ENCODE measurements at regions not wholly inside any gene's neighbourhood (a gene's known extent, or its start where the extent isn't known, plus 50 kb on each side); places are given as distances from the start of the nearest gene placed in this dataset.

DNA sequence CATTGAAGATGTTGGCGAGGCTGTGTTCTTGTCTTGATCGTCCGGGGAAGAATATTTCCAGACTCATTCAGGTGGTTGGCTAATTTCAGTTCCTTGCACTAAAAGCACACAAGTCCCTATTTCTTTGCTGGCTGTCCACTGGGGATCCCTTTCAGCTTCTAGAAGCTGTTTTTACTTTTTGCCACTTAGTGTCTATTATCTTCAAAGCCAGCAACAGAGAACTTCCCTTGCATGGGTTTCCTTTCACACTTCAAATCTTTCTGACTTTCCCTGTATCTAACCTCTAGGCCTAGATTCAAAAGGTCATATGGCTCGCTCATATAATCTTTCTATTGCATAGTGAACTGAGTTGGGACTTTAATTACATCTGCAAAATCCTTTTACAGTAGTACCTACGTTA lies 215.3 kb upstream of the PCDH9 start:
- no peaks in the 10 kb centered on the region for H3K9me3 ChIP-seq (ENCODE audit: control insufficient read depth, low read length)
- no peaks in the 10 kb centered on the region for H3K27me3 ChIP-seq (ENCODE audit: control insufficient read depth, insufficient read depth, low read length, poor library complexity, severe bottlenecking)
- H3K4me1 ChIP-seq (ENCODE audit: control insufficient read depth, insufficient read depth, low read length): no peaks in the 10 kb centered on the region
- 94 to 98% methylated on average over 3 to 4 of the region's 5 CpGs for WGBS, 2 experiments
- no peaks in the 10 kb centered on the region for H3K36me3 ChIP-seq (ENCODE audit: control insufficient read depth, insufficient read depth, low read length)
- no peak overlapping the region for H3K27ac ChIP-seq (ENCODE audit: insufficient read depth, low read depth, low read length, poor library complexity, severe bottlenecking)
- no peak overlapping the region for H3K4me3 ChIP-seq (ENCODE audit: insufficient read depth, low read depth, low read length)

DNA sequence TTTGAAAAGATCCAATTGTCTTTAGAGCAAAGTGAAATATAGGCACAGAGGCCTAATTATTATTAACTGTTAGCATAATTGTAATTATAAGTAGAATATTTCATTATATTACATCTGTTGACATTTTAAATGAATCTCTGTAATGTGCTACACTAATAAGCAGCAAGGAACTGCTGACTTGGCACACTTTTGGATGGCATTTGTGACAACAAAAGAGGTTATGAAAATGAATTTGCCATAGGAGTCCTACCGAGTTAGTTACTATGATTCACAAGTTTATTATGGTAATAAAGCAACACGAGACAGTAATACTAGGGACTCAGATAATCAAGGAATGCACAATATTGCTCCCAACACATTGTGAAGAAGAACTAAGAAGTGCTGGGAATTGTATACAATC lies 213.8 kb upstream of the PCDH9 start:
- 92 to 100% methylated on average over 1 to 2 of the region's 2 CpGs for WGBS, 2 experiments
- no peaks in the 10 kb centered on the region for H3K4me1 ChIP-seq (ENCODE audit: control insufficient read depth, insufficient read depth, low read length)
- no peaks in the 10 kb centered on the region for H3K27me3 ChIP-seq (ENCODE audit: control insufficient read depth, insufficient read depth, low read length, poor library complexity, severe bottlenecking)
- H3K9me3 ChIP-seq (ENCODE audit: control insufficient read depth, low read length): no peaks in the 10 kb centered on the region
- no peak overlapping the region for H3K4me3 ChIP-seq (ENCODE audit: insufficient read depth, low read depth, low read length)
- H3K27ac ChIP-seq (ENCODE audit: insufficient read depth, low read depth, low read length, poor library complexity, severe bottlenecking): no peak overlapping the region
- H3K36me3 ChIP-seq (ENCODE audit: control insufficient read depth, insufficient read depth, low read length): no peaks in the 10 kb centered on the region

DNA sequence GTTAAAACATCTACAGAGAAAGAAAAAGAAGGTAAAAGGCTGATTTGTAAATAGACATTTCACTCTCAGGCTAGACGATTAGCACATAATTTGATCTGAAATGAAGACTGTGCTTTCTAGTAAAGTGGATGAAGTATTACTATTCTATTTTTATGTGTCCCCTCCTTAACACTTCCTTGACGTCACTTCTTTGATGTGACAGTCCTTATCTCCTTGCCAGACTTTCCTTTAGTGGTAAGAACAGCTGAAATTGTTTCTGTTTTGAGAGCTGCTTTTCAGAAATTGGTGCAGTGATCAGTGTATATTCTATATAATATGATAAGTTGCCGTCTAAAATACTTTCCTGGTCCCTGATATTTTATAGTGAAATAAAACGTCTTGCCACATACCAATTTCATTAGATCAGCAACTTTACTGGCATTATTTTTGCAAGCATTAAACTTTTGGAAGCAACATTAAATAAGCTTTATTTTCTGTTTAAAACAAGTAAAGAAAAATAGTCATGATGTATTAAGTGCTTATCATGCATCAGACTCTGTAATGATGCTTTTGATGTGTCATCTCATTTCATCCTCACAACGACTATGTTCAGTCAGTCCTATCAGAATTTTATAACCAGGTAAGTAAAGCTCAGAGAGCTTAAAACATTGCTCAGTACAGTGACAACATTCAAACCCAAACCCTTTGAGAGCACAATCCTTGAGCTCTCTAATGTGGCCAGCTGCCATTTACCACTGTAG lies 210.3 kb upstream of the PCDH9 start:
- Histone ChIP-seq H3K36me3 (ENCODE audit: control insufficient read depth, insufficient read depth, low read length) (no peaks in the 10 kb centered on the region), H3K9me3 (ENCODE audit: control insufficient read depth, low read length) (no peaks in the 10 kb centered on the region), H3K4me3 (ENCODE audit: insufficient read depth, low read depth, low read length) (no peak overlapping the region), H3K4me1 (ENCODE audit: control insufficient read depth, insufficient read depth, low read length) (no peaks in the 10 kb centered on the region), H3K27ac (ENCODE audit: insufficient read depth, low read depth, low read length, poor library complexity, severe bottlenecking) (no peak overlapping the region), H3K27me3 (ENCODE audit: control insufficient read depth, insufficient read depth, low read length, poor library complexity, severe bottlenecking) (no peaks in the 10 kb centered on the region)
- 95 to 99% methylated on average over 4 to 5 of the region's 5 CpGs for WGBS, 2 experiments

DNA sequence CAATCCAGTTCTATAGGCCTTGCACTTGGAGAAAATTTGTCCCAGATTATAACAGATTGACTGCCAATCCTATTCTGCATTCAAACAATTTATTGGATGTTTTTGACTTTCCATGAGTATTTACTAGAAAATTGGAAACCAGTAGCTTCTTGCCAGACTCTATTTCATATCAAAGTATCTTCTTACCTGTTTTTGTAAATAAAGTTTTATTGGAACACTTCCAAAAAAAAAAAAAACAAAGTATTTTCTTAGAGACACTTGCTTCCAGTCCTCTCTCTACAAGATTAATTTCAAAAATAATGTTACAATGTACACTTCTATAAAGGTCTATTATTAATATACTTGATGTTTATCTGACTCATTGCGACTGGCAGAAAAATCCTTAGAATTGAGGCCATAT lies 209.2 kb upstream of the PCDH9 start:
- WGBS, 2 experiments: 83% methylated on average over 1 of the region's 1 CpG; no CpG with 5 or more reads in 1 of the 2 experiments
- H3K4me3 ChIP-seq (ENCODE audit: insufficient read depth, low read depth, low read length): no peak overlapping the region
- no peaks in the 10 kb centered on the region for H3K9me3 ChIP-seq (ENCODE audit: control insufficient read depth, low read length)
- H3K27me3 ChIP-seq (ENCODE audit: control insufficient read depth, insufficient read depth, low read length, poor library complexity, severe bottlenecking): no peaks in the 10 kb centered on the region
- no peaks in the 10 kb centered on the region for H3K4me1 ChIP-seq (ENCODE audit: control insufficient read depth, insufficient read depth, low read length)
- no peaks in the 10 kb centered on the region for H3K36me3 ChIP-seq (ENCODE audit: control insufficient read depth, insufficient read depth, low read length)
- H3K27ac ChIP-seq (ENCODE audit: insufficient read depth, low read depth, low read length, poor library complexity, severe bottlenecking): no peak overlapping the region

DNA sequence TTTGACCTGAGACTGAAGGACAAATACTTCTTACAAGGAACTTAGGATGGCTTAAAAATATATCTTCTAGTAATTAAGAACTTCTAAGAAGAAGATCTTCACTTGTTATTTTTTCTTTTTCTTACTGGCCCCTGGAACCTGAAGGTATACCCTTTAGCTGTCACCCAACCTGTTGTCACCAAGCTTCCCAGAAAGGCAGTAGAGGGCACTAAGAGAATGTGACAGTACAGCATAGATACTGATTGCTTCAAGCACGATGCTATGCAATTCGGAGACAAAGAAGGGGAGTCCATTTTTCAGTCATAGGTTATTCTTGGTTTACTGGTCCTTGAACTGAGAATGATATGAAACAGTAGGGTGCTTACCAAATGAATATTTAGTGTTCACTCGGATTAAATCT lies 208.3 kb upstream of the PCDH9 start:
- H3K27ac ChIP-seq (ENCODE audit: insufficient read depth, low read depth, low read length, poor library complexity, severe bottlenecking): no peak overlapping the region
- H3K4me1 ChIP-seq (ENCODE audit: control insufficient read depth, insufficient read depth, low read length): no peaks in the 10 kb centered on the region
- 64 to 70% methylated on average over 3 of the region's 3 CpGs for WGBS, 2 experiments
- no peaks in the 10 kb centered on the region for H3K36me3 ChIP-seq (ENCODE audit: control insufficient read depth, insufficient read depth, low read length)
- H3K4me3 ChIP-seq (ENCODE audit: insufficient read depth, low read depth, low read length): no peak overlapping the region
- no peaks in the 10 kb centered on the region for H3K27me3 ChIP-seq (ENCODE audit: control insufficient read depth, insufficient read depth, low read length, poor library complexity, severe bottlenecking)
- no peaks in the 10 kb centered on the region for H3K9me3 ChIP-seq (ENCODE audit: control insufficient read depth, low read length)

DNA sequence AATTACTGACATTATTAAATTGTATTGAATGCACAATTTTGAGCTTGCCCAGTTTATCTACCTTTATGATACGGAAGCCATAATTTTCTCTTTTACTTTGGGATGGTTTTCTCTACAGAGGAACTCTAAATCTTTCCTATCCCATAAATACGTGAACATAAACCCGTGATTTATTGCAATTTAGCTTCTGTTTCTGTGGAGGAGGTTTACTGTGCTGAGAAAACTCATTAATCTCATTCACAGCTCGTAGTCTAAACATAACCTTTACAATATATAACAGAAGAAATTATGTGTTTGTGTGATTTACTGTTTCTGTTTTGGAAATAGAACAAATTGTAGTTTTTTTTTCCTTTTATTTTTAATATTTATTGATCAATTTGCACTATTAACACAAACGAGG lies 207.1 kb upstream of the PCDH9 start:
- Histone ChIP-seq H3K27me3 (ENCODE audit: control insufficient read depth, insufficient read depth, low read length, poor library complexity, severe bottlenecking) (no peaks in the 10 kb centered on the region), H3K4me1 (ENCODE audit: control insufficient read depth, insufficient read depth, low read length) (no peaks in the 10 kb centered on the region), H3K4me3 (ENCODE audit: insufficient read depth, low read depth, low read length) (no peak overlapping the region), H3K27ac (ENCODE audit: insufficient read depth, low read depth, low read length, poor library complexity, severe bottlenecking) (no peak overlapping the region), H3K36me3 (ENCODE audit: control insufficient read depth, insufficient read depth, low read length) (no peaks in the 10 kb centered on the region), H3K9me3 (ENCODE audit: control insufficient read depth, low read length) (no peaks in the 10 kb centered on the region)
- 87% methylated on average over 3 of the region's 5 CpGs; no CpG with 5 or more reads in 1 of the 2 experiments for WGBS, 2 experiments

DNA sequence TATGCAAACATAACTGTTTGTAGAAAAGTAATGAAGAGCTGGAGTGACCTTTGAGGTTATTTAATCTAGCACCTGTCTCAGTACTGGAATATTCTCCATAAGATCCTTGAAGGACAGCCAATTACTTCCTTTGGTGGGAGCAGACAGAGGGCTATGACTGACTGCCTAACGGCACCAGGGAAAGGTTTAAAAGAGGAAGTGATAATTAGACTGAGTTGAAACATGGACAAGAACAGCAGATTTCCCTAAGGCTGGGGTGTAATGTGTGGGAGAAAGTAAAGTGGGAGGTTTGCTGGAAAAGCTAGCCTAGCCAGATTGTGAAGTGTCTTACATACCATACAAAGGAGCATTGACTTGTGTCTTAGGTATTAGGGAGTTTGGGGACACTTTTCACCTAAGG lies 191.3 kb upstream of the PCDH9 start:
- Histone ChIP-seq H3K4me3 (ENCODE audit: insufficient read depth, low read depth, low read length) (no peak overlapping the region), H3K27me3 (ENCODE audit: control insufficient read depth, insufficient read depth, low read length, poor library complexity, severe bottlenecking) (no peaks in the 10 kb centered on the region), H3K27ac (ENCODE audit: insufficient read depth, low read depth, low read length, poor library complexity, severe bottlenecking) (no peak overlapping the region), H3K9me3 (ENCODE audit: control insufficient read depth, low read length) (no peaks in the 10 kb centered on the region), H3K4me1 (ENCODE audit: control insufficient read depth, insufficient read depth, low read length) (no peaks in the 10 kb centered on the region), H3K36me3 (ENCODE audit: control insufficient read depth, insufficient read depth, low read length) (no peaks in the 10 kb centered on the region)
- 93 to 100% methylated on average over 1 of the region's 1 CpG for WGBS, 2 experiments

DNA sequence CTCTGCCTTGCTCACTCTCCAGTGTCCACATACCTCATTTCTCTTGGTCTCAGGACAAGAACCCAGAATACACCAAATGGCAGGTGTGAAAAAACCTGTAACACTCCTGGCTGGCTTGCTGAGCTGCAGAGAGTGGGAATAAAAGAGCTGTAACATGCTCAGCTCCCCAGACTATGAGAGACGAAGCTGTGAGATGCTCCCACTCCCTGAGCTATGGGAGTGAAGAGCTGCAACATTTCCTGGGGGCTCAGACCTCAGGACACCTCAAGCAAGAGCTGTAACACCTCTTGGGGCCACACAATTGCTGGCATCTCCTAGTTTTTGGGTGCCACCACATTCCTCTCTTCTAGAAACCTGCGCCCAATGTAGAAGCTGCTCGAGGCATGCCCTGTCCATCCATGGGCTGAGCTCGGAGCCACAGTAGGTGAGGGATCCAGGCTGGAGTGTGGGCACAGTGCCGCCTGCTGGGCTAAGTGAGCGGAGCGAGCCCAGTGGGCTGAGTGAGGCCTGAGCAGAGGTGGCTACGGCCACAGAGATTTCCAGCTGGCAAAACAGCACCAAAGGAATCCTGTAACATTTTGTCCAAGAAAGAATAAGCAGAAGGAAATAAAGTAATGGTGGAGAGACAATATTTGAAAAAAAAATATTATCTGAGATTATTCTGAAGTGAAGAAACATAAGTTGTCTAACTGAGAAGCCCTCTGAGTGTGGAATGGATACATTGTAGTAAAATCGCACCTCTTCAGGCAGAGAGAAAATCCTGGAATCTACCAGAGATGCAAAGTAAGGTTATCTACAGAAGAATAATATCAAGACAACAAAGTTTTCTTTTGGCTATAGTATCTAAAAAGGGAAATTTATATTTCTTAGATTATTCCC lies 186.2 kb upstream of the PCDH9 start:
- no peaks in the 10 kb centered on the region for H3K36me3 ChIP-seq (ENCODE audit: control insufficient read depth, insufficient read depth, low read length)

DNA sequence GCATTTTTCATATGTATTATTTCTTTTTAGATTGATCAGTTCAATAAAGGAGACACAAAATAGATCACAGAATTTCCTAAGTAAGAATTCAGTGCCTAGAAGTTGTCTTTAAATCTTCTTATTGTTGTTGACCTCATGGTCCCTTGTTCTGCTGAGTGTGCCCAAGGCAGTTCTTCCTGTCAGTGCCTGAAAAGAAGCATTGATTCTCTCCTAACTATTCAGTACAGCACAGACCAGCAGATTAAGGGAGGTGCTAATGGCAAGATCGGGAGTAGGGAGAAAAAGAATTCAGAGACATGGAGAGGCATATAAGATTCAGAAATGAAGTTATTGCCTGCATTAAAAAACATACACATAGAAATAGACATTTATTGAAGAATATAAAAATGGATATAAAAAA lies 180.5 kb upstream of the PCDH9 start:
- H3K27me3 ChIP-seq (ENCODE audit: control insufficient read depth, insufficient read depth, low read length, poor library complexity, severe bottlenecking): no peaks in the 10 kb centered on the region
- H3K4me3 ChIP-seq (ENCODE audit: insufficient read depth, low read depth, low read length): no peak overlapping the region
- H3K4me1 ChIP-seq (ENCODE audit: control insufficient read depth, insufficient read depth, low read length): no peaks in the 10 kb centered on the region
- no peaks in the 10 kb centered on the region for H3K36me3 ChIP-seq (ENCODE audit: control insufficient read depth, insufficient read depth, low read length)
- no CpG with 5 or more reads among the region's 1 CpG for WGBS, 2 experiments
- no peaks in the 10 kb centered on the region for H3K9me3 ChIP-seq (ENCODE audit: control insufficient read depth, low read length)
- no peak overlapping the region for H3K27ac ChIP-seq (ENCODE audit: insufficient read depth, low read depth, low read length, poor library complexity, severe bottlenecking)

More for the DNA sequence above, 186.2 kb upstream of the PCDH9 start:
- H3K4me3 ChIP-seq (ENCODE audit: insufficient read depth, low read depth, low read length): no peak overlapping the region
- no peaks in the 10 kb centered on the region for H3K27me3 ChIP-seq (ENCODE audit: control insufficient read depth, insufficient read depth, low read length, poor library complexity, severe bottlenecking)
- WGBS, 2 experiments: 68 to 69% methylated on average over 9 of the region's 9 CpGs
- H3K9me3 ChIP-seq (ENCODE audit: control insufficient read depth, low read length): no peaks in the 10 kb centered on the region
- H3K27ac ChIP-seq (ENCODE audit: insufficient read depth, low read depth, low read length, poor library complexity, severe bottlenecking): no peak overlapping the region
- no peaks in the 10 kb centered on the region for H3K4me1 ChIP-seq (ENCODE audit: control insufficient read depth, insufficient read depth, low read length)

DNA sequence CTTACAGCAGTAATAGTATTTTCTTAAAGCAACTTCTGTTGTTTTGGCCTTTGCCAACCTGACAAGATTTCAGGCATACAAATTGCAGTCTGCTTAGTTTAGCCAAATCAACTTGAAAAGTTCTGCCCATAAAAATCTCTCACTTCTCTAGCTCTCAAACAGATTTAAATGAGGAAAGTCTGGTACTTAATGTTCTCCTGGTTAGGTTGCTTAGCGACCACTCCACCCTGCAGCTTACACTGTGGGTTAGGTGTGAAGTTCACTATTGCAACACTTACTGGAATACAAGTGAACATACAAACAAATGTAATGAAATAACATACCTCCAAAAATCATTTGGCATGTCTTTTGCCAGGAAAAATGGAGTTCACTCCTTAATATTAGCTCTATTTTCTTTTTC lies 178.7 kb upstream of the PCDH9 start:
- Histone ChIP-seq H3K4me1 (ENCODE audit: control insufficient read depth, insufficient read depth, low read length) (no peaks in the 10 kb centered on the region), H3K36me3 (ENCODE audit: control insufficient read depth, insufficient read depth, low read length) (no peaks in the 10 kb centered on the region), H3K4me3 (ENCODE audit: insufficient read depth, low read depth, low read length) (no peak overlapping the region), H3K27me3 (ENCODE audit: control insufficient read depth, insufficient read depth, low read length, poor library complexity, severe bottlenecking) (no peaks in the 10 kb centered on the region), H3K27ac (ENCODE audit: insufficient read depth, low read depth, low read length, poor library complexity, severe bottlenecking) (no peak overlapping the region), H3K9me3 (ENCODE audit: control insufficient read depth, low read length) (no peaks in the 10 kb centered on the region)
- WGBS, 2 experiments: 100% methylated on average over 1 of the region's 1 CpG; no CpG with 5 or more reads in 1 of the 2 experiments
